ENCODE measurements at regions not wholly inside any gene's neighbourhood (a gene's known extent, or its start where the extent isn't known, plus 50 kb on each side); places are given as distances from the start of the nearest gene placed in this dataset.
A peak's percentile ranks its signal among the peaks of the same experiment; 100 is the strongest.

GRCh38 chr17:5793157-5793556 lies 208.8 kb upstream of the NLRP1 start:
- H3K4me3 ChIP-seq (ENCODE audit: low read depth, low read length), result no peak overlapping the region
- H3K36me3 ChIP-seq (ENCODE audit: control insufficient read depth, insufficient read depth, low read length), result no peaks in the 10 kb centered on the region
- no peak for DNase-seq (ENCODE audit: low read depth)
- H3K27me3 ChIP-seq (ENCODE audit: control insufficient read depth, insufficient read depth, low read length), result no peaks in the 10 kb centered on the region
- TF ChIP-seq, protein P1, sequence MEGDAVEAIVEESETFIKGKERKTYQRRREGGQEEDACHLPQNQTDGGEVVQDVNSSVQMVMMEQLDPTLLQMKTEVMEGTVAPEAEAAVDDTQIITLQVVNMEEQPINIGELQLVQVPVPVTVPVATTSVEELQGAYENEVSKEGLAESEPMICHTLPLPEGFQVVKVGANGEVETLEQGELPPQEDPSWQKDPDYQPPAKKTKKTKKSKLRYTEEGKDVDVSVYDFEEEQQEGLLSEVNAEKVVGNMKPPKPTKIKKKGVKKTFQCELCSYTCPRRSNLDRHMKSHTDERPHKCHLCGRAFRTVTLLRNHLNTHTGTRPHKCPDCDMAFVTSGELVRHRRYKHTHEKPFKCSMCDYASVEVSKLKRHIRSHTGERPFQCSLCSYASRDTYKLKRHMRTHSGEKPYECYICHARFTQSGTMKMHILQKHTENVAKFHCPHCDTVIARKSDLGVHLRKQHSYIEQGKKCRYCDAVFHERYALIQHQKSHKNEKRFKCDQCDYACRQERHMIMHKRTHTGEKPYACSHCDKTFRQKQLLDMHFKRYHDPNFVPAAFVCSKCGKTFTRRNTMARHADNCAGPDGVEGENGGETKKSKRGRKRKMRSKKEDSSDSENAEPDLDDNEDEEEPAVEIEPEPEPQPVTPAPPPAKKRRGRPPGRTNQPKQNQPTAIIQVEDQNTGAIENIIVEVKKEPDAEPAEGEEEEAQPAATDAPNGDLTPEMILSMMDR (IDR thresholded peaks at IDR 0.05; ENCODE audit: insufficient read depth, low read length, poor library complexity, severe bottlenecking), result peak; percentile 24

- TF ChIP-seq, protein P1 (IDR thresholded peaks at IDR 0.05; ENCODE audit: insufficient read depth, low read length, poor library complexity, severe bottlenecking), result peak; percentile 34
- Histone ChIP-seq H3K27me3 (ENCODE audit: control insufficient read depth, insufficient read depth, low read length) (no peaks in the 10 kb centered on the region), H3K36me3 (ENCODE audit: control insufficient read depth, insufficient read depth, low read length) (no peaks in the 10 kb centered on the region), H3K4me3 (ENCODE audit: low read depth, low read length) (no peak overlapping the region)
- DNase-seq (ENCODE audit: low read depth), result no peak
Measured at GRCh38 chr17:5793899-5794298, 209.6 kb upstream of the NLRP1 start.

GRCh38 chr17:5794385-5794784 lies 210.1 kb upstream of the NLRP1 start:
- no peak for DNase-seq (ENCODE audit: low read depth)
- Histone ChIP-seq H3K27me3 (ENCODE audit: control insufficient read depth, insufficient read depth, low read length) (no peaks in the 10 kb centered on the region), H3K36me3 (ENCODE audit: control insufficient read depth, insufficient read depth, low read length) (no peaks in the 10 kb centered on the region), H3K4me3 (ENCODE audit: low read depth, low read length) (no peak overlapping the region)
- TF ChIP-seq, protein P1 (IDR thresholded peaks at IDR 0.05; ENCODE audit: insufficient read depth, low read length, poor library complexity, severe bottlenecking), result no peak

DNA sequence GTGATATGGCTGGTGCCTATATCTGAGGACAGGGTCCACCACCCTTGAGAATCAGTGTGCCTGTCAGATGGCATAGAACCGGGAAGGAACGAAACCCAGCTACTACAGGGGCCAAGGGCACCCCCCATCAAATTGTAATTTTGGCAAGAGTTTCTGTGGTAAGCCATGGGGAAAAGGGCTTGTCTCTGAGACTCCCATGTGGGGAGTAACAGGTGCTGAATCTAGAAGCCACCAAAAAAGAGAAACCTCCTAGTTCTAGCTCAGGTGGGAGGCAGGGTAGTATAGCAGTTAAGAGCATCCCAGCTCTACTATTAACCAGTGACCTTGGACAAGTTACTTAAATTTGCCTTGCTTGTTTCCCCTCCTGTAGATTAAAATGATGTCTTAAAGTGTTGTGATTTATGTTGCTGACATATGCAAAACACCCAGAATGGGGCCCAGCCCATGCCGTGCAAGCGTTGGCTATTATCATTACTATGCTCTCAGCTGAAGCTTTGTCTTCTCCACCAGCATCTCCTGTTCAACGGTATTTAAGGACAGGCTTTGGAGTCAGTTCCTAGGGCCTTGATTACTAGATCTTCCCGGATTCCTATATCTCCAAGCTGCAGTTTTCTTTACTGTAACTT lies 210.7 kb upstream of the NLRP1 start:
- Histone ChIP-seq H3K36me3 (ENCODE audit: control insufficient read depth, insufficient read depth, low read length) (no peaks in the 10 kb centered on the region), H3K27me3 (ENCODE audit: control insufficient read depth, insufficient read depth, low read length) (no peaks in the 10 kb centered on the region), H3K4me3 (ENCODE audit: low read depth, low read length) (no peak overlapping the region)
- no peak for DNase-seq (ENCODE audit: low read depth)
- TF ChIP-seq, protein P1 (IDR thresholded peaks at IDR 0.05; ENCODE audit: insufficient read depth, low read length, poor library complexity, severe bottlenecking), result no peak

GRCh38 chr17:5797447-5798050 lies 213.2 kb upstream of the NLRP1 start:
- Histone ChIP-seq H3K27me3 (ENCODE audit: control insufficient read depth, insufficient read depth, low read length) (no peaks in the 10 kb centered on the region), H3K36me3 (ENCODE audit: control insufficient read depth, insufficient read depth, low read length) (no peaks in the 10 kb centered on the region), H3K4me3 (ENCODE audit: low read depth, low read length) (no peak overlapping the region)
- DNase-seq (ENCODE audit: low read depth), result no peak
- TF ChIP-seq, protein P1 (IDR thresholded peaks at IDR 0.05; ENCODE audit: insufficient read depth, low read length, poor library complexity, severe bottlenecking), result no peak

GRCh38 chr17:5798094-5798493 lies 213.8 kb upstream of the NLRP1 start:
- H3K4me3 ChIP-seq (ENCODE audit: low read depth, low read length), result no peak overlapping the region
- TF ChIP-seq, protein P1 (IDR thresholded peaks at IDR 0.05; ENCODE audit: insufficient read depth, low read length, poor library complexity, severe bottlenecking), result no peak
- DNase-seq (ENCODE audit: low read depth), result no peak
- no peaks in the 10 kb centered on the region for H3K36me3 ChIP-seq (ENCODE audit: control insufficient read depth, insufficient read depth, low read length)
- no peaks in the 10 kb centered on the region for H3K27me3 ChIP-seq (ENCODE audit: control insufficient read depth, insufficient read depth, low read length)
